ENCODE measurements at regions not wholly inside any gene's neighbourhood (a gene's known extent, or its start where the extent isn't known, plus 50 kb on each side); places are given as distances from the start of the nearest gene placed in this dataset.
A peak's percentile ranks its signal among the peaks of the same experiment; 100 is the strongest.

DNA sequence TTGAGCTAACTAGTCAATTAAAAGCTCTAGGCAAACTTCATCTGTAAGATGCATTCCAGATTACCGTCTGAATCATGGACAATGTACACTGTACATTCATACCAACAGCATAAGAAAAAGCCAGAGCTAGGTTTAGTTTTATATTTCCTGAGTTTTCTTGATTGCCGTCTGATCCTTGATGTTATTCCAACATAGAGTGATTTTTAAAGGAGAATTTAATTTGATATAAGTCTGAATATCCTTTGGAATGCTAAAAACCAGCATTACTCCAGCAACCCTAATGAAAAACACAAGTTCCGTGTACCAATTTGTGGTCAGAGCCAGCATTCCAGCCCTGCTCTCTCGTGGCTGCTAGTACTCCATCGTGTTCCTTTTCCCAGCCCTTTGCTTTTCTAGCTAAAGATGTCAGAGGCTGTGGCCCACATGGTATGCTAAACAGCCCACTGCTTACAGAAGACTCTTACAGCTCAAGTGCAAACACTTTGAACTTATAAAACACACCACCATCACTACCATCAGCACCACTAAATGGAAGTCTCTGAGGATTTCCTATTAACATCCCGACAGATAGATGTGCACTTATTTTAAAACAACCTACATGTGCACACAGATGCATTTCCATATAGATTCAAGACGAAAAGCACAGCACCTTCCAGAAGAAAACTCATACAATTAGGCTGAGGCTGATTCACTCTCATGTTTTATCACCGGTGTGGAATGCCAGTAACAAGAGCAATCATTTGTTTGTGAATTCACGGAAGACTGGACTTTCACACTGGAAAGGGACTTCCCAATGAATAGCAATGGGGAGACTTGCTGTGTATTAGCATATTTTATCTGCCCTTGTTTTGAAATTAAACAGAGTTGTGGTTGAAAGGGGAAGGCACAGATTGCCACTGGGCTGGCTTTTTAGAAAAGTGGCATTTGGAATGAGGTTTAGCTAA lies 246.9 kb upstream of the GAS1 start:
- ATAC-seq: peak; percentile 52
- Histone ChIP-seq H3K9me3 (no peaks in the 10 kb centered on the region), H3K27ac (peak overlapping the region in 1 of 4 donors; percentile 16), H3K36me3 (replicated peaks in 1 of 2; ENCODE audit: insufficient read depth in 1 of 2, low read depth in 2 of 2) (no peaks in the 10 kb centered on the region), H3K4me3 (no peak overlapping the region), H3K4me1 (no peaks in the 10 kb centered on the region), H3K27me3 (no peaks in the 10 kb centered on the region)
- TF ChIP-seq, protein P1, sequence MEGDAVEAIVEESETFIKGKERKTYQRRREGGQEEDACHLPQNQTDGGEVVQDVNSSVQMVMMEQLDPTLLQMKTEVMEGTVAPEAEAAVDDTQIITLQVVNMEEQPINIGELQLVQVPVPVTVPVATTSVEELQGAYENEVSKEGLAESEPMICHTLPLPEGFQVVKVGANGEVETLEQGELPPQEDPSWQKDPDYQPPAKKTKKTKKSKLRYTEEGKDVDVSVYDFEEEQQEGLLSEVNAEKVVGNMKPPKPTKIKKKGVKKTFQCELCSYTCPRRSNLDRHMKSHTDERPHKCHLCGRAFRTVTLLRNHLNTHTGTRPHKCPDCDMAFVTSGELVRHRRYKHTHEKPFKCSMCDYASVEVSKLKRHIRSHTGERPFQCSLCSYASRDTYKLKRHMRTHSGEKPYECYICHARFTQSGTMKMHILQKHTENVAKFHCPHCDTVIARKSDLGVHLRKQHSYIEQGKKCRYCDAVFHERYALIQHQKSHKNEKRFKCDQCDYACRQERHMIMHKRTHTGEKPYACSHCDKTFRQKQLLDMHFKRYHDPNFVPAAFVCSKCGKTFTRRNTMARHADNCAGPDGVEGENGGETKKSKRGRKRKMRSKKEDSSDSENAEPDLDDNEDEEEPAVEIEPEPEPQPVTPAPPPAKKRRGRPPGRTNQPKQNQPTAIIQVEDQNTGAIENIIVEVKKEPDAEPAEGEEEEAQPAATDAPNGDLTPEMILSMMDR (IDR thresholded peaks at IDR 0.05): no peak
- no peak for TF ChIP-seq POLR2A (IDR thresholded peaks at IDR 0.05)
- intact Hi-C loops (cut with DNase I): no loop called here
- 53 to 58% methylated on average over 9 of the region's 9 CpGs for WGBS, 2 donors
- no peak for DNase-seq

DNA sequence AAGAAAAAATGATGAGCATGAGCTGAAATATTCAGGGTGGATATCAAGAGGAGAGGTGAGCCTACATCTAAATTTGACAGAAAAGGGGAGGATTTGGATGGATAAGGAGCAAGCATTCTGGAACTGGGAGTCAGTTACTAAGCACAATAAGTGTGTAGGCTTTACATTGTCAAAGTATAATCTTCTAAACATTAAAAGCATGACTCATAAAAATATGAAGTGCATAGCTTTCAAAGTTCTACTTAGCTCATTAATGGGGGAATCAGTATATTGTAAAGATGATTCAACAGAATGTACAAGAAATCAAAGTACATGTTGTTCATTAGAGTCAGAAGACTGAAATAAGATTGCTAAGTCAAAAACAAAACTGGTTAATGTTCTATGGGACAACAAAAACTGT lies 248.0 kb upstream of the GAS1 start:
- Histone ChIP-seq H3K4me3 (no peak overlapping the region), H3K9me3 (no peaks in the 10 kb centered on the region), H3K4me1 (no peaks in the 10 kb centered on the region), H3K36me3 (replicated peaks in 1 of 2; ENCODE audit: insufficient read depth in 1 of 2, low read depth in 2 of 2) (no peaks in the 10 kb centered on the region), H3K27me3 (no peaks in the 10 kb centered on the region), H3K27ac (no peak overlapping the region)
- TF ChIP-seq POLR2A (IDR thresholded peaks at IDR 0.05): no peak
- TF ChIP-seq, protein P1 (IDR thresholded peaks at IDR 0.05): no peak
- DNase-seq (no peak), ATAC-seq (no peak)
- intact Hi-C loops (cut with DNase I): no loop called here

GRCh38 chr9:87197349-87198130 lies 250.2 kb upstream of the GAS1 start:
- no peaks in the 10 kb centered on the region for H3K27me3 ChIP-seq
- TF ChIP-seq, protein P1 (IDR thresholded peaks at IDR 0.05): no peak
- no peak for TF ChIP-seq POLR2A (IDR thresholded peaks at IDR 0.05)
- 81 to 83% methylated on average over 10 of the region's 10 CpGs for WGBS, 2 donors

DNA sequence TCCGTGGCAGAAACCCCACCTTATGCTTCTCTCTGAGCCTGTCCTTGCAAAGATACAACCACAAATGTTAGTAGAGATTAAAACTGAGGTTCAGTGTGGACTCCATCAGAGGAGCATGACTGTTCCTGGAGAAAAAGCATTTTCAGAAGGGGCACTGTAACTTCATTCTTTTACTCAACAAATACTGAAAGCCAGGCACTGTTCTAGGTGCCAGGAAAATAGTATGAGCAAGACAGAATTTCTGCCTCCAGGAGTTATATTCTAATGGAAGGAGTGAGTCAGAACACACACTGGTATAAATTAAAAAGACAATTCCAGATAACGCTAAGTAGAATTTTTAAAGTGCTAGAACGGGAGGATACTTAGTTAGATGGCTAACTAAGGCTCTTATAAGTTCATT lies 251.4 kb upstream of the GAS1 start:
- DNase-seq (no peak), ATAC-seq (no peak)
- Histone ChIP-seq H3K4me3 (no peak overlapping the region), H3K4me1 (no peaks in the 10 kb centered on the region), H3K27me3 (no peaks in the 10 kb centered on the region), H3K27ac (no peak overlapping the region), H3K36me3 (replicated peaks in 1 of 2; ENCODE audit: insufficient read depth in 1 of 2, low read depth in 2 of 2) (no peaks in the 10 kb centered on the region), H3K9me3 (no peaks in the 10 kb centered on the region)
- intact Hi-C loops (cut with DNase I): no loop called here
- TF ChIP-seq, protein P1 (IDR thresholded peaks at IDR 0.05): no peak
- TF ChIP-seq POLR2A (IDR thresholded peaks at IDR 0.05): no peak
- WGBS, 2 donors: 68 to 69% methylated on average over 3 of the region's 3 CpGs

More at GRCh38 chr9:87197349-87198130, 250.2 kb upstream of the GAS1 start:
- intact Hi-C loops (cut with DNase I): no loop called here
- no peak overlapping the region for H3K4me3 ChIP-seq
- H3K36me3 ChIP-seq (replicated peaks in 1 of 2; ENCODE audit: insufficient read depth in 1 of 2, low read depth in 2 of 2): no peaks in the 10 kb centered on the region
- no peak for ATAC-seq
- H3K9me3 ChIP-seq: no peaks in the 10 kb centered on the region
- no peak overlapping the region for H3K27ac ChIP-seq
- no peaks in the 10 kb centered on the region for H3K4me1 ChIP-seq
- DNase-seq: no peak
